T-helper 22 cell (primary cell): ENCODE measurements at regions not wholly inside any gene's neighbourhood (a gene's known extent, or its start where the extent isn't known, plus 50 kb on each side); places are given as distances from the start of the nearest gene placed in this dataset.

Source experiments
- DNase-seq: peaks from one replicate; pipeline ENCODE4 v3.0.0-alpha.2; 2020; ENCODE audit warnings: low read depth

DNA sequence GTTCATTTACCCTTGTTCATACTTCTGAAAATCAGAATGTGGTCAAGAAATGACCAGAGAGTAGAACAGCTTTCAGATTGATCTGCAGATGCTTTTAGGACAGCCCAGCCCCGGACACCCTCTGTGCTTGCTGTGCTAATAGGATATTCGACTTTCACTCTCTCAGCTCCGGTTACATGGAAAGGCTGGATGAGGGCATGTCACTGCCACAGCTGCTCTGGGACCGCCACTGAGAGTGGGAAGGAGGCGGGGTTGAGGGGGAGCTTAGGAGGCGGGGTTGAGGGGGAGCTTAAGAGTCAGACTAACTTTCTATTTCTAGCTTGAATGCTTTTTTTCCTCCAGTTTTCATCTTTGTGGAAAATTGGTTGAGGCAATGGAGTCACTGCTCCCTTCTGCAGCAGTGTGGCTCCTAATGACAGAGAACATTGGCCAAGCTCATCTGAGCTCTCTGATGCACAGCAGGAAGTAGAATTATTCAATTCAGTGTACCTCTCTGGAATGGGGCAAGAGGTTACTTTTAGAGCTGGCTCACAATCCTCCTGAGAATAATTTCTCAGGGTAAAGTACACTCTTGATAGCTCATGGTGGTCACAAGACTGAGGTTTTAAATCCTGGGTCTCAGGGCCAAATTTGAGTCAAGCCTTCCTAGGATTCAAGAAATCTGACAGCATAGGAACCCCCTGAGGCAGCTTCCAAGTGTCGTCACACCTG is 74.6 kb upstream of the NPAS1 start:
- no peak for DNase-seq

DNA sequence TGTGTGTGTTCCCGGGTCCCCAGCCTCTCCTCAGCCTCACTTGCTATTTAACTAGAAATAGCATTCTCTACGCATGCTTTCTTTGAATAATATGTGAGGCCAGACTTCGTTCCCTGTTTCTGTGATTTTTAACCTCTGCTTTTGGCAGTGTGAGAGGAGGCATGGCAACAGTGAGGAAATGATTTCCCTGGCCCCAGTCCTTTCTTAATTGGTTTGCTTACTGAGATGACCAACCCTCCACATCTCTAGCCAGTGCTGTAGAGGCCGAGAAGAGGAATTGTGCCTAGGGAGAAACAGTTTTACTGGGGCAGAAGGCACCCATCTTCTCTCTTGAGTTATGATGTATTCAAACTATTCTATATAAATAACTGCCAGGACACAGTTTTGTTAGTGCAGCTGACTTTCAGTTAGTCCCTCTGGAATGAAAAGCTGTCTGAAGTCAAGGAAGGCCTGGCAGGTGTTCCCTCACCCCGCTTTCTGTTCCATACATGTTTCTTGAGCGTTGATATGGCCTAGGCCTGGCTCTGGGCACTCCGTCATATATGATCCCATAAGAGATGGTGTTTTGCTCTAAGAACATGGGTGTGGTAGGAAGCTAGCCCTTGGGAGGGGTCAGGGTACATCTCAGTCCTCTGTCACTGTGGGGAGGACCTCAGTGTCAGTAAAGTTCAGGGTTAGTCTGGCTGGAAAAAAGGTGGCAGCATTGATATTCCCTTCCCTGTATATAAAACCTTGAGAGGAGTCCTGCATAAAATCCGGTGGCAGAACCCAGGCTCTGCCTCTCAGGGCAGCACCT is 73.7 kb upstream of the NPAS1 start:
- no peak for DNase-seq

DNA sequence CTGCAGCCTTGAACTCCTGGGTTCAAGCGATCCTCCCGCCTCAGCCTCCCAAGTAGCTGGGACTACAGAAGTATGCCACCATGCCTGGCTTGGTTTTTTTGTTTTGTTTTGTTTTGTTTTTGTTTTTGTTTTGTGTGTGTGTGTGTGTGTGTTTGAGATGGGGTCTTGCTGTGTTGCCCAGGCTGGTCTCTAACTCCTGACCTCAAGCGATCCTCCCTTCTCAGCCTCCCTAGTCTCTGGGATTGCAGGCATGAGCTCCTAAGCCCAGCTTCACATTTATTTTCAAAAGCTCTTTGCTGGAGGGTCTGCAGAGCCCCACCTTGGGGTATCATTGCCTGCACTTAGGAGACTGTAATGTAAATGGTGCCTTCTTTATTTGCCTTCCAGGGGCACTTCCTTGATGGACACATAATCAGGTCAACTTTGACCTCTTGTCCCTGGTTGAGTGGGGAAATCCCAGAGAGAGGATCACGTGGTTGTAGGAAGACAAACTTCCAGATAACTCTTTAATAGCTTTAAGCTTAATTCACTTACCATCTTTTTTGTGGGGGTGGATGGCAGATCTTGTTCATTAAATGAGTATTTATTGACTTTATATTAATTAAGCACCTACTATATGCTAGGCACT is 72.9 kb upstream of the NPAS1 start:
- no peak for DNase-seq

DNA sequence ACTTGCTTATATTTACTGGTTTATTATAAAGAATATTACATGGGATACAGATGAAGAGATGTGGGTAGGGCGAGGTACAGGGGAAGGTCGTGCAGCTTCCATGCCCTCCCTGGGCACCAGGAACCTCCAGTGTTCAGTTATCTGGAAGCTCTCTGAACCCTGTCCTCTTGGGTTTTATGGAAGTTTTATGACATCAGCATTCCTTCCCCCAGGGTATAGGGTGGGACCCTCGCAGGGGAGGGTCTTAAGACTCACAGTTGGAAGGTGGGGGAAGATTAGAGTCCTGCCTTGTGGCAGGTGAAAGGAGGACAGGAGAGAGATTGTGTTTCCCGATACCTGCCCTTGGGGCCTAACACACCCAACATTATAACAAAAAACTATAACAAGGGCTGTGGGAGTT is 71.8 kb upstream of the NPAS1 start:
- no peak for DNase-seq

DNA sequence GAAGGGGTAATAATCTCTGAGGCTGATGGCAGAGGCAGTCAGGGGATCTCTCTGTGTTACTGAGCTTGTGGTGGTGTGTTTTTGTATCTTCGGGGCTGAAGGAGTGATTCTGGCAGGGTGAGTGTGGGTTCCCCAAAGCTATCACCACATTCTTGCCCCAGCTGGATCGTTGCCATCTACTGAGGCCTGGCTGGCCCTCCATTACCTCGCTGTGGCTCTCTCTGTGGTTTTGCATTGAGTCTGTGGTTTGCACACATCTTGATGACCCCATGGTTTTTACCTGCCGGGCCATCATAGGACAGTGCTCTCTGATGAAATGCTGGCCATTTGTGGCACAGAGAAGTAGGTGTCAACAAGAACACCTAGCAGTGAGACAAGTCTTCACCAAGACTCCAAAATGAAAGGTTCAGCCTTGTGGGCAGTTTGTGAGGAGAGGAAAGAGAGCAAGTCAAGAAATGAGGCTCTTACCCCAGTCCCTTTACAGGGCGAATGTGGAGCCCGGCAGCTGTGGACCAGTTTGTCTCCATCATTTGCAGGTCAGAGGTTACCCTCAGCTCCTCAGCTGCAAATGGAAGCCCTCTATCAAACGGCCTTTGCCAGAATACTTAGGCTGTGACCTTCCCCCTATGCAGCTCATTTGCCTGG is 69.0 kb upstream of the NPAS1 start:
- no peak for DNase-seq

DNA sequence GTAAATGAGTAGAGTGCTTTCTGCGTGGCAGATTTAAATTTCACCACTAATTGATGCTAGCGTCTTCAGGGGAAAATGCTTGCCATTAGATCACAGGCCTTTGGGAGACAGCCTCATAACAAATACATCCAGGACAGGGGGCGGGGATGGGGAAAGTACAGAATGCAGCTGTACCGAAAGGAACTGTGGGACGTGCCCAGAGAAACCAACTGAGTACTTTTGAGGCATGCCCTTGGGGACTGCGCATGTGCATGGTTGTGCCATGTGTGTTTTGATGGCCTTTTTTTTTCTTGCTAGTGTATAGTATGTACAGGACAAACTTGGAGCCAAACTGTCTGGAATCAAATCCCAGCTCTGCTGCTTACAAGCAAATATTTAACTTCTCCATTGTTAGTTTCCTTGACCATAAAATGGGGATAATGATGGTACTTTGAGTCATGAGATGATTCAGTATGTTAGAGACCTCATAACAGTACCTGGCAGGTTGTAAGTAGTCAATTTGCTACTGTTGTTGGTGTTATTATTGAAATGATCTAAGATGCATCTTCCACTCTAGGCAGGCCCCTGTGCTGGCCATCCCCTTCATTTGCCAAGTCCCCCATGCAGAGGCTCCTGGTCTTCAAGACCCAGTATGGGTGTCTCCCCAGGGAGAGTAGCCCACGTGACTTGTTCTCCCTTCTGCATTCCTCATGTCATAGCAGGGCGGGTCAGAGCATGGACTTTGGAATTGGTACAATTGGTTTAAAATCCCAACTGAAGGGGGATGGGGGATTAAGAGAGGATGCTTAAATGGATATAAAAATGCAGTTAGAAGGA is 68.3 kb upstream of the NPAS1 start:
- no peak for DNase-seq

DNA sequence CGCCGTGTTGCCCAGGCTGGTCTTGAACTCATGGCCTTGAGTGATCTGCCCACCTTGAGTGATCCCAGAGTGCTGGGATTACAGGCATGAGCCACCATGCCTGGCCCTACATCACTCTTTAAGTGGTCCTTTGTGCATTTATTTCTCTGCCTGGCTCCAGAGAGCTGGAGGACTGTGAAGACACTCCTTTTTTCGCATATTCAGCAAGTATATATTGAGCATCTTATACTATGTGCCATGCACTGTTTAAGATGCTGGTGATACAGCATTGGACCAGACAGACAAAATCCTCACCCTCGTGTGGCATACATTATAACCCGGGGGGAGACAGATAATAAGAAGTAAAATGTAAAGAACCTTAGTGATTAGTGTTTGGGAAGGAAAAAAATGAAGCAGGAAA is 66.8 kb upstream of the NPAS1 start:
- DNase-seq, result no peak

DNA sequence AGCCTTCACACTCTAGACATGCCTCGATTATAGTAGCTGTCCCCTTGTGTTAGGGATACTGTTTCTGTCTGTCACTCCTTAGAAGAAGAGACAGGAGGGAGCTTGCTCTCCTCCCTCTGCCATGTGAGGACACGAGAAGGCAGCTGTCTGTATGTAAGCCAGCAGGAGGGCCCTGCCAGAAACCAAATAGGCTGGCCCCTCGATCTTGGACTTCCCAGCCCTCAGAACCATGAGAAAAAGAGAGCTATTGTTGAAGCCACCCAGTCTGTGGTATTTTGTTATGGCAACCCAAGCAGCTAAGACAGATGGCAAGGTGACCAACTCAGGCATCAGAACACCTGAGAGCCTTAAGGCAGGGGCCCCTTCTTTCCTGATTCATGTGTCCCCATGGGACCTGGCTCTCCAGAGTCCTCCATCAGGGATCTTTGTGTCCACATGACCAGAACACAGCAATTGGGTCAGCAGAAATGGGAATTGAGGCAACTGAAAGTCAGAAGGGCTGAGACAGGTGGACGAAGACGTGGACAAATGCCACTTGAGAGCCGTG is 65.6 kb upstream of the NPAS1 start:
- no peak for DNase-seq

DNA sequence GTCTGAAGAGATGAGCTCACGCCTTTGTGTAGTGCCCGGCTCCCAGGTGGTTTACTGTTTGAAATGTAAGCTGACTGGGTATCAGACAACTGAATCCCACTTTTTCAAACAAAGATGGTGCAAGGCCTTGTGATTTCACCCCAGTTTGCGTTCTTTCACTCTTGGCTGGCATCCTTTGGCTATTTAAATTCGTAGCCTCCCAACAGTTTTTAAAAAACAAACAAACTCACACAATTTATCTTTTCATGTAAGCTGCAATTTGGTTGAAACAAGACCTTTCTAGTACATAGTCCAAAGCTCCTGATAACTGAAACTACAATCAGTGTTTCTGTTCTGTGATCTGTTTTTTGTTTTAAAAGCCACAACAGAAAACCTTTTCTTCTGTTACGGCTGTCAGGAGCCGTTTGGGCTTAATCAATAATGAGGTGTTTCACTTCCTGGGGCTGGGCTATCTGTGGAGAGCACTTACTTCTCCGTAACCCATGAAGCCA is 65.1 kb upstream of the NPAS1 start:
- no peak for DNase-seq

DNA sequence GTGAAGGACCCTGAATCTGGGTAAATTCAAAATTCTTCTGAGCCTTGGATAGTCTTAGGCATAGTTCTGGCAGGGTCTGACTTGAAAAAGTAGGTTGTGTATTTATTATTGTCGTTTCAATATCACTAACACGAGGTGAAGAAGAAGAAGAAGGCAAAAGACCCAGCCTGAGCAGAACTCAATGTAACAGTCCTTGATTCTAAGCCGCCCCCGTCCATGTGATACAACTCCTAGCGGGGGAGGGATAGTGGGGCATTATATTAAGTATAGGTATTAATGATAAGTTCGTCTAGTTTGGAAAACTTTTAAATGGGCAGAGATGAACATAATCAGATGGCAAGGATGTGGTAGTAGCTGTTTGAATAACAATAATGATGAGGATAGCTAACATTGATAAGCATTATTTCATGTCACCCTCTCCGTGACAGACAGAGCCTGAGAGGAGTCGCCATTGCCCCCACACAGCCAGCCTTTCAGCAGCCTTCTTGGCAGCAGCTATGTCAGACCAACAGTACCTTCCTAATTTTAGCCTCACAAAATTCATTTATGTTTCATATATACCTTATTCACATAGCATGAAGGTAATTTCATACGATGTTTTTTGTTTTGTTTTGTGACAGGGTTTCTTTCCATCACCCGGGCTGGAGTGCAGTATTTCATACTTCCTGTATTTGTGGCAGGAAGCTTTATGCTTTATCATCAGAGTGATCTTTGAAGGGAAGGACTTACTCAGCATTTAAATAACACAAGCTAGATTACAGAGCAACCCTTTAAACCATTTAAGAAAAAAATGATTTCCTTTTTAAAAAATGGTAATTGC is 64.4 kb upstream of the NPAS1 start:
- peak; percentile 30 for DNase-seq

DNA sequence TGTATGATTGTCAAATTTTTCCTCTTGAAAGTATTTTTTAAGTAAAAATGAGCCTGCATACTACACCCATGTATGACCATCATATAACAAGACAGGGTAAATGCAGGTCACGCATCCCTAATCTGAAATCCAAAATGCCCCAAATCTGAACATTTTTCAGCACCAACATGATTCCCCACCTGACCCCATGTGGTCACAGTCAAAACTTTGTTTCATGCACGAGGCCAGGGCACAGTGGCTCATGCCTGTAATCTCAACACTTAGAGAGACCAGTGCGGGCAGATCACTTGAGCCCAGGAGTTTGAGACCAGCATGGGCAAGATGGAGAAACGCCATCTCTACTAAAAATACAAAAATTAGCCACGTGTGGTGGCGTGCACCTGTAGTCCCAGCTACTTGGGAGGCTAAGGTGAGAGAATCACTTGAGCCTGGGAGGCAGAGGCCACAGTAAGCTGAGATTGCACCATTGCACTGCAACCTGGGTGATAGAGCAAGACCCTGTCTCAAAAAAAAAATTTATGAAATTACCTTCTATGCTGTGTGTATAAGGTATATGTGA is 63.7 kb upstream of the NPAS1 start:
- DNase-seq, result no peak

DNA sequence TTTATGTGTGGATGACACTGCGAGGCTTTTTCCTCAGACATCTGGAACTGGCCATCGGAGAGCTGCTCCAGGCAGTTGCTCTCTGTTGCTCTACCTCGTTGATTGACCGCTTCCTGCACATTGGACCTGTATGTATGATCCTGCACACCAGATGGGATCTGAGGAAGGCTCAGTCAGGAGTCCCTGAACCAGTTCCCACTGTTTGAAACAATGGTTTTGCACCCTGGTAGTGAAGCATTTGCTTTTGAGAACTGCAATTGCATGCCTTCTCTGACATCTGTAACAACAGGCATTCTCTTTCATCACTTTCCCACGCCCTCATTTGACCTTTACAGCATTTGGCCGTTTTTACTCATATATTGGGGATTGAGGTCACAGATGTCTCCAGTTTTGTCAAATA is 61.1 kb upstream of the NPAS1 start:
- no peak for DNase-seq

DNA sequence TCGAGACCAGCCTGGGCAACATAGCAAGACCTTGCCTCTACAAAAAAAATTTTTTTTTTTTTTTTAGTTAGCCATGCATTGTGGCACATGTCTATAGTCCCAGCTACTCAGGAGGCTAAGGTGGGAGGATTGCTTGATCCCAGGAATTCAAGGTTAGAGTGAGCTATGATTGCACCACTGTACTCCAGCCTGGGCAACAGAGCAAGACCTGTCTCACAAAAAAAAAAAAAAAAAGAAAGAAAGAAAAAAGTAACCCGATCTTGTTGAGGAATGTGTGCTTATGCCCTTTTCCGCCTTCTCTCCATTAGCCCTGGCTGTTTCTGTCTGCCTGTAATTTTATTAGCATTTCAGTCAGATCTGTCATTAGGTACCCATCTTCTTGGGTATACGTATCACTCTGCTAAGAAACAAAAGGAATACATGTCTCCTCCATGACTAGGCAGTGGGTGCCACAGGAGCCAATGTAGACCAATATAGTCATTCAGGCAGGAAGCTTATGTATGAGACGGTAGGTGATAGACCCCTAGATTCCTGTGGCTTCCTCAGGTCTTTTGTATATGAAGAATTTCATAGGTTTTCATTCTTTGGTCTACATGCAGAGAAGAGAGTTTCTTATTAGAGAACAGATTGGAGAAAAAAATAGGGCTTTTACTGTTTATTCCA is 59.6 kb upstream of the NPAS1 start:
- DNase-seq, result no peak

DNA sequence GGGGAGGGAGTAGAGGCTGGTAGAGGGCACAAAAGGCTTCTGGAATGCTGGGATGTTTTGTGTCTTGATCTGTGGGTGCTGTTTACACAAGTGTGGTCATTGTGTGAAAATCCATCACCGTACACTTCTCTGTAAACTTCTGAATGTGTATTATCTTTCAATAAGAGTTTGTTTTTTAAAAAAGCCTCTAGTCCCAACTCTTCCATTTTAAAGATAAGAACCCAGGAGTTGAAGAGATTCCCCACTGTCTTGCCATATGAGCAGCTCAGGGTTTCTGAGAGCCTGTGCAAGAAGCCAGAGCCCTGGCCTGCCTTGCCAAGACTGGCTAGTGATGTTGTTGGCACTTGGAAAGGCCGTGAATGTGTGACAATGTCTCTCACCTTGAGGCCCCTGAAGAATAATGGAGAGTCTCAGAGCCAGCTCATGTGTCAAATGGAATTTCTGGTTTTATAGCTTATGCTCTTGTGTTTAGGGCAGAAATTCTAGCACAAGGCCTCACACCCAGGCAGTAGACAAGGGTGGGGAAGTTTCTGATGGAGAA is 57.5 kb upstream of the NPAS1 start:
- no peak for DNase-seq

DNA sequence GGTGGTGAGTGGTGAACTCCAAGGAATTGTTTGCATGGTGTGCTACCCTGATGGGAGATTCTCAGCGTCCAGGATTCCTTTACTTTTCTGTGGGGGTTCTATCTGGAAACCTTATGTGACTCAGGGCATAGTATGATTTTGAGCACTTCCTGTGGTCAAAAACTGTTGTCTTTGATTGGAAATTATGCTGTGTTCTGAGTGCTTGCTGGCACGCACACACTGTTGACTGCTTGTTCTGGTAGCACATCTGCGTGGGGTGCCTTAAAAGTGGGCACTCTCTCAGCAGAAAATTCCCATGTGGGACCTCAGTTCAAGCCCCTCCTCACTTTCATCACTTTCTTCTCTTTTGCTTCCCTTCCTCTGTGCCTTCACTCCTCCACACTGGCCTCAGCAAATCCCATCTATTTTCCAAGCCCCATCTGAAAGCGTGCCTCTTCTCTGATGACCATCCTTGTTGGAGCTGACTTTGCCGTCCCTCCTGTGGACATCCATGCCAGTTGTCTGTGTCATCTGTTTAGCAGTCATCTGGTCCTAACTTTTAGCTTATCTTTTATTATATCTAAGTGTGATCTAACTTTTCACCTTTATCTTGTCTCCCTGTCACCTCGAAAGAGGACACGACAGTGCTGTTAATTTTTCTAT is 56.4 kb upstream of the NPAS1 start:
- DNase-seq, result no peak

DNA sequence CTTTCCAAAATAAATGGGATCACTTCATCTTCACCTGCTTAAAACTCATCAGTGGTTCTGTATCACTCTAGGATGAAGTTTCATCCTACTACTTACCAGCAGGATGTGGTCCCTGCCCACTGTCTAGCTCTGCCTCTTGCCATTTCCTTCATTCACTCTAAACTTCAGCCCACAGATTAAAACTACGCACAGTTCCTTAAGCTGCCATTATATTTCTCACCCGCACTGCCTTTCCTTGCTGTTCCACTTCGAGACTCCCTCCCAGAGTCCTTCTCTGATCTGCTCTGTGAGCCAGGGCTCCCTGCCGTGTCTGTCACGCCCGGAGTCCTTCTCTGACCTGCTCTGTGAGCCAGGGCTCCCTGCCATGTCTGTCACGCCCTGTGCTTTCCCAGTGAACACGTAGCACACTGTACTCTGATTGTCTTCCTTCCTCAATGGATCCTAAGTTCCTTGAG is 52.0 kb upstream of the NPAS1 start:
- DNase-seq, result peak; percentile 29
